CD4-positive, alpha-beta T cell (primary cell): ENCODE measurements at regions not wholly inside any gene's neighbourhood (a gene's known extent, or its start where the extent isn't known, plus 50 kb on each side); places are given as distances from the start of the nearest gene placed in this dataset.

Experiments
- ATAC-seq: fragments of 200-7000 bp; cut with Tn5 transposase; one replicate; pipeline ENCODE4 v1.10.0; 2022; ENCODE audit warnings: mild to moderate bottlenecking; ENCODE audit not compliant: poor library complexity
- CTCF ChIA-PET: fragments of 350-600 bp; sonication (Branson Sonifier 250); formaldehyde crosslinking; loops from one replicate; lab custom pipeline; 2021; ENCODE audit warnings: antibody characterized with exemption, inconsistent platforms; lab: Charles Lee
- POLR2A ChIA-PET: fragments of 350-600 bp; sonication (Branson Sonifier 250); formaldehyde crosslinking; loops from one replicate; lab custom pipeline; 2021; ENCODE audit warnings: antibody characterized with exemption, inconsistent platforms; lab: Charles Lee
- DNase-seq, 14 experiments: peaks; one replicate each; pipeline ENCODE4 v3.0.0-alpha.2; 2013 to 2020; ENCODE audit warnings: mixed read lengths in 2 of 14
- H3K27ac ChIP-seq, 2 donors: one replicate each; pipeline versions ENCODE4 v1.5.1 to v1.7.0; 2013; ENCODE audit warnings: low read length in 2 of 2, low read depth in 1 of 2, mild to moderate bottlenecking in 1 of 2
- H3K27me3 ChIP-seq, 2 experiments: 1 replicate in 1 of 2; 2 replicates in 1 of 2; pipeline versions ENCODE4 v1.6.1 to v1.7.0; 2013; ENCODE audit warnings: low read length in 2 of 2, control low read depth in 1 of 2, mild to moderate bottlenecking in 1 of 2, moderate library complexity in 1 of 2; ENCODE audit not compliant: insufficient read depth in 2 of 2, control insufficient read depth in 1 of 2
- H3K36me3 ChIP-seq: one replicate; pipeline ENCODE4 v1.6.1; 2013; ENCODE audit warnings: low read length, control low read depth; ENCODE audit not compliant: insufficient read depth
- H3K4me1 ChIP-seq: one replicate; pipeline ENCODE4 v1.6.1; 2013; ENCODE audit warnings: low read length, control low read depth; ENCODE audit not compliant: insufficient read depth
- H3K4me3 ChIP-seq: one replicate; pipeline ENCODE4 v1.5.1; 2013; ENCODE audit warnings: mild to moderate bottlenecking, low read length, moderate library complexity
- H3K9me3 ChIP-seq, 2 experiments: 1 replicate in 1 of 2; 2 replicates in 1 of 2; pipeline versions ENCODE4 v1.6.1 to v1.7.0; 2013; ENCODE audit warnings: low read length in 2 of 2, mild to moderate bottlenecking in 2 of 2, control low read depth in 1 of 2, moderate library complexity in 1 of 2; ENCODE audit not compliant: control insufficient read depth in 1 of 2, insufficient read depth in 1 of 2
- H3K27ac Mint-ChIP-seq: one replicate; pipeline ENCODE4 v1.8.0; 2020; ENCODE audit warnings: mixed read lengths
- H3K27me3 Mint-ChIP-seq: one replicate; pipeline ENCODE4 v1.8.0; 2021; ENCODE audit warnings: mixed read lengths
- H3K36me3 Mint-ChIP-seq: one replicate; pipeline ENCODE4 v1.8.0; 2021; ENCODE audit warnings: low read depth, mixed read lengths
- H3K4me1 Mint-ChIP-seq: one replicate; pipeline ENCODE4 v1.8.0; 2021; ENCODE audit warnings: low read depth, mixed read lengths
- H3K4me3 Mint-ChIP-seq: one replicate; pipeline ENCODE4 v1.8.0; 2020; ENCODE audit warnings: mild to moderate bottlenecking, mixed read lengths
- H3K9me3 Mint-ChIP-seq: one replicate; pipeline ENCODE4 v1.8.0; 2020; ENCODE audit warnings: mixed read lengths
- CTCF ChIP-seq: fragments of 200-600 bp; IDR thresholded peaks from one replicate; pipeline ENCODE4 v1.8.0; 2022; ENCODE audit warnings: antibody characterized with exemption, mild to moderate bottlenecking
- intact Hi-C, 2 experiments: fragments of 100-400 bp; cut with DNase I in 1 of 2; cut with micrococcal nuclease in 1 of 2; formaldehyde crosslinking; loops; one replicate each; pipeline versions ENCODE4 v1.15.1 to v1.9.0; 2023 to 2025; cut with DNase I, micrococcal nuclease

- intact Hi-C loops: no loop called here
- DNase-seq (no peak), ATAC-seq (no peak)
- Mint-ChIP-seq H3K4me3 (no peak overlapping the region), H3K36me3 (no peaks in the 10 kb centered on the region), H3K4me1 (no peaks in the 10 kb centered on the region), H3K27me3 (no peaks in the 10 kb centered on the region), H3K27ac (no peak overlapping the region), H3K9me3 (peaks cover 3% of the 10 kb centered on the region)
- POLR2A ChIA-PET: no interaction called here
- Histone ChIP-seq H3K27me3 (no peaks in the 10 kb centered on the region), H3K36me3 (no peaks in the 10 kb centered on the region), H3K9me3 (peaks cover 0 to 5% of the 10 kb centered on the region in 2 experiments), H3K4me1 (no peaks in the 10 kb centered on the region), H3K27ac (no peak overlapping the region), H3K4me3 (no peak overlapping the region)
- no peak for TF ChIP-seq CTCF
- CTCF ChIA-PET: no interaction called here
These were observed 1066.0 kb upstream of the ADGRL3 start for GRCh38 chr4:60134099-60134498.

GRCh38 chr4:60155088-60155487 is 1045.0 kb upstream of the ADGRL3 start:
- Histone ChIP-seq H3K4me3 (no peak overlapping the region), H3K4me1 (no peaks in the 10 kb centered on the region), H3K9me3 (peaks cover 0 to 9% of the 10 kb centered on the region in 2 experiments), H3K27me3 (no peaks in the 10 kb centered on the region), H3K27ac (no peak overlapping the region), H3K36me3 (no peaks in the 10 kb centered on the region)
- ChIA-PET CTCF (no interaction called here), POLR2A (no interaction called here)
- no peaks in the 10 kb centered on the region for H3K4me1 Mint-ChIP-seq
- intact Hi-C loops: no loop called here
- TF ChIP-seq CTCF: no peak
- H3K27me3 Mint-ChIP-seq: no peaks in the 10 kb centered on the region
- no peak overlapping the region for H3K4me3 Mint-ChIP-seq
- peaks cover 14% of the 10 kb centered on the region for H3K9me3 Mint-ChIP-seq
- H3K27ac Mint-ChIP-seq: no peak overlapping the region
- DNase-seq (no peak), ATAC-seq (no peak)
- H3K36me3 Mint-ChIP-seq: no peaks in the 10 kb centered on the region

GRCh38 chr4:60173103-60173502 is 1027.0 kb upstream of the ADGRL3 start:
- ATAC-seq (no peak), DNase-seq (no peak)
- no peaks in the 10 kb centered on the region for H3K4me1 Mint-ChIP-seq
- peaks cover 0 to 10% of the 10 kb centered on the region in 2 experiments for H3K9me3 ChIP-seq
- H3K4me3 Mint-ChIP-seq: no peak overlapping the region
- H3K27me3 Mint-ChIP-seq: no peaks in the 10 kb centered on the region
- H3K36me3 Mint-ChIP-seq: no peaks in the 10 kb centered on the region
- no peak for TF ChIP-seq CTCF
- intact Hi-C loops: no loop called here
- H3K27me3 ChIP-seq: no peaks in the 10 kb centered on the region
- H3K4me3 ChIP-seq: no peak overlapping the region
- no peak overlapping the region for H3K27ac ChIP-seq
- H3K9me3 Mint-ChIP-seq: peaks cover 12% of the 10 kb centered on the region
- CTCF ChIA-PET: no interaction called here
- no peak overlapping the region for H3K27ac Mint-ChIP-seq
- POLR2A ChIA-PET: no interaction called here
- no peaks in the 10 kb centered on the region for H3K4me1 ChIP-seq
- H3K36me3 ChIP-seq: no peaks in the 10 kb centered on the region
